ENCODE measurements at regions not wholly inside any gene's neighbourhood (a gene's known extent, or its start where the extent isn't known, plus 50 kb on each side); places are given as distances from the start of the nearest gene placed in this dataset.

- no peak for DNase-seq
Observed at GRCh38 chr11:122344215-122344614, 228.2 kb upstream of the BLID start.

GRCh38 chr11:122343210-122343609 is 227.2 kb upstream of the BLID start:
- DNase-seq, result no peak

- no peak for DNase-seq
Observed at GRCh38 chr11:122342089-122342744, 226.2 kb upstream of the BLID start.

GRCh38 chr11:122341477-122341876 is 225.5 kb upstream of the BLID start:
- DNase-seq, result peak; percentile 74

- no peak for DNase-seq
Observed at GRCh38 chr11:122340607-122341290, 224.7 kb upstream of the BLID start.

GRCh38 chr11:122339436-122340060 is 223.5 kb upstream of the BLID start:
- DNase-seq, result no peak

GRCh38 chr11:122337704-122338103 is 221.7 kb upstream of the BLID start:
- no peak for DNase-seq

- DNase-seq, result no peak
Observed at GRCh38 chr11:122337241-122337640, 221.2 kb upstream of the BLID start.

GRCh38 chr11:122336706-122337105 is 220.7 kb upstream of the BLID start:
- DNase-seq, result no peak

GRCh38 chr11:122334546-122335339 is 218.7 kb upstream of the BLID start:
- no peak for DNase-seq

GRCh38 chr11:122333467-122333866 is 217.5 kb upstream of the BLID start:
- no peak for DNase-seq

GRCh38 chr11:122331079-122331478 is 215.1 kb upstream of the BLID start:
- no peak for DNase-seq

GRCh38 chr11:122330279-122330965 is 214.4 kb upstream of the BLID start:
- no peak for DNase-seq

GRCh38 chr11:122327528-122327927 is 211.5 kb upstream of the BLID start:
- no peak for DNase-seq

- no peak for DNase-seq
Observed at GRCh38 chr11:122323754-122324421, 207.9 kb upstream of the BLID start.

- DNase-seq, result no peak
Observed at GRCh38 chr11:122322329-122322728, 206.3 kb upstream of the BLID start.

GRCh38 chr11:122320671-122321070 is 204.7 kb upstream of the BLID start:
- no peak for DNase-seq

GRCh38 chr11:122319691-122320620 is 203.9 kb upstream of the BLID start:
- no peak for DNase-seq

GRCh38 chr11:122319085-122319484 is 203.1 kb upstream of the BLID start:
- no peak for DNase-seq

- no peak for DNase-seq
Observed at GRCh38 chr11:122317305-122317704, 201.3 kb upstream of the BLID start.

- DNase-seq, result no peak
Observed at GRCh38 chr11:122313581-122313980, 197.6 kb upstream of the BLID start.

Measured in NCI-H1092 treated with DMSO at 0.1 percent for 48 hours (cell line).